ENCODE measurements at regions not wholly inside any gene's neighbourhood (a gene's known extent, or its start where the extent isn't known, plus 50 kb on each side); places are given as distances from the start of the nearest gene placed in this dataset.

DNA sequence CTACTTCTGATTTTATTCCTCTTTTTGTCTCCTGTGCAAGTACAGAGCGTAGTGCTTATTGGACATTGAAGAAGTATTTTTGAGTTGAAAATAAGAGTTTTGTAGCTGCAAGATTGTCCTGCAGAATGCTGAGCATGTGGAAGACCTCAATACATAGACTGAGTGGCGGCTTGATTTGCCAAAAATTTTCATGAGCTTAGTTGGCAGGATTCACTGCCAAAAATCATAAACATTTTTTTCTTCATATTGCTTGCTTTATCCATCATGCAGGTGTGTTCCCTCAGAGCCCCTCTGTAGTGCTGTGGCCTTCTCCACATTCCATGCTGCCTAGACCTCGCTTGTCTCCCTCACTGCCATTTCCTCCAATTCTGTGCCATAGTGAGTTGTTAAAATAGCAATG, 100.1 kb downstream of the DUSP10 start:
- WGBS = 95% methylated on average over 3 of the region's 3 CpGs
- Histone ChIP-seq H3K36me3 (ENCODE audit: insufficient read depth, low read length) (no peaks in the 10 kb centered on the region), H3K9me3 (ENCODE audit: insufficient read depth, low read depth, low read length) (no peaks in the 10 kb centered on the region), H3K9ac (ENCODE audit: low read depth, low read length) (no peak overlapping the region), H3K27me3 (ENCODE audit: insufficient read depth, low read length) (no peaks in the 10 kb centered on the region), H3K27ac (ENCODE audit: low read depth, low read length) (no peak overlapping the region), H3K4me1 (ENCODE audit: insufficient read depth, low read length) (peaks cover 9% of the 10 kb centered on the region; the same call in 1 of the 2 replicates), H3K4me3 (ENCODE audit: low read length) (no peak overlapping the region)

DNA sequence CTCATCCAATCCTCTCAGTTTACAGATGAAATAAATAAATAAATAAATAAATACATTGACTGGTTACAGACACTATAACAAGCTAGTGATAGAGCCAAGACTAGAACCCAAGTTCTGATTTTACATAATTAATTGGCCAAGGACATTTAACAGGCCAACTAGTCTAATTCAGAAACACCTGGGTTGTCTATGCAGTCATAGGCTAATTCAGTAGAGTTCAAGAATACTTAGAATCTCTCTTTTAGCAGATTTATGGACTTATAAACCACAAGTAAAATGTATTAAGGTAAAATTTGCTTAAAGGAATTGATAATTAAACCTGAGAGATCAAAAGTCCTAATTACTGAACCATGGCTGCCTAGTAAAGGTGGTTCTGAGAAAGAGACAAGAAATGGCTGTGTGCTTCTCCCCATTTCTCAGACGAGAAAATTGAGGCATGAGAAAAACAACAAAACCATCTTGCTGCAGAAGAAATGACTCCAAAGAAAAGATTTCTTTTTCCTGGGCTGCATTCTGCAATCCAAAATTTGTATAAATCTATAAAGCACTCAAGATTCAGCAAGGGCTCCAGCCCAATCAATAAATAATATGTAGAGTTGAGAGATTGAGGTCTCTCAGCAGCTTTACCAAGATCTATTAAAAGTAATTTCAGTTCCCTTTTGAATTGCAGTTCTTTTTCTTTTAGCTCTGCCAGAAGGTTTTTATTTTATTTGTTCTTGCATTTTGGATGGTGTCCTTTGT, 98.3 kb downstream of the DUSP10 start:
- Histone ChIP-seq H3K4me1 (ENCODE audit: insufficient read depth, low read length) (peaks cover 9% of the 10 kb centered on the region; the same call in 1 of the 2 replicates), H3K27me3 (ENCODE audit: insufficient read depth, low read length) (no peaks in the 10 kb centered on the region), H3K9ac (ENCODE audit: low read depth, low read length) (no peak overlapping the region), H3K4me3 (ENCODE audit: low read length) (no peak overlapping the region), H3K9me3 (ENCODE audit: insufficient read depth, low read depth, low read length) (no peaks in the 10 kb centered on the region), H3K36me3 (ENCODE audit: insufficient read depth, low read length) (no peaks in the 10 kb centered on the region), H3K27ac (ENCODE audit: low read depth, low read length) (no peak overlapping the region)
- 100% methylated on average over 1 of the region's 1 CpG for WGBS

DNA sequence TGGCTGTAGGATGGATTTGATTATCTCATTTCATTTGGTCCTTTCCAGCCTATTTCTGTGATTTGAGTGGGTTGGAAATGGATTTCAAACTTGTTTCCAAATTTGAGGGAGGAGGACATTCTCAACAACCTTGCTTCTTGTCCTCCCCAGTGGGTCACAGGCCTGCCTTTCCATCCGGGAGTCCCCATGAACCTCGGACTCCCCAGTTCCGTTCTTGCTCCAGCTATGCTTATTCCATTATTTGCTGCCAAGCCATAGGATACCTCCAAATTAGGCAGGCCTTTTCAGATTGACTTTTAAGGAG, 97.8 kb downstream of the DUSP10 start:
- Histone ChIP-seq H3K27ac (ENCODE audit: low read depth, low read length) (no peak overlapping the region), H3K9me3 (ENCODE audit: insufficient read depth, low read depth, low read length) (no peaks in the 10 kb centered on the region), H3K27me3 (ENCODE audit: insufficient read depth, low read length) (no peaks in the 10 kb centered on the region), H3K9ac (ENCODE audit: low read depth, low read length) (no peak overlapping the region), H3K4me1 (ENCODE audit: insufficient read depth, low read length) (peaks cover 9% of the 10 kb centered on the region; the same call in 1 of the 2 replicates), H3K36me3 (ENCODE audit: insufficient read depth, low read length) (no peaks in the 10 kb centered on the region), H3K4me3 (ENCODE audit: low read length) (no peak overlapping the region)
- WGBS = 66% methylated on average over 3 of the region's 3 CpGs

DNA sequence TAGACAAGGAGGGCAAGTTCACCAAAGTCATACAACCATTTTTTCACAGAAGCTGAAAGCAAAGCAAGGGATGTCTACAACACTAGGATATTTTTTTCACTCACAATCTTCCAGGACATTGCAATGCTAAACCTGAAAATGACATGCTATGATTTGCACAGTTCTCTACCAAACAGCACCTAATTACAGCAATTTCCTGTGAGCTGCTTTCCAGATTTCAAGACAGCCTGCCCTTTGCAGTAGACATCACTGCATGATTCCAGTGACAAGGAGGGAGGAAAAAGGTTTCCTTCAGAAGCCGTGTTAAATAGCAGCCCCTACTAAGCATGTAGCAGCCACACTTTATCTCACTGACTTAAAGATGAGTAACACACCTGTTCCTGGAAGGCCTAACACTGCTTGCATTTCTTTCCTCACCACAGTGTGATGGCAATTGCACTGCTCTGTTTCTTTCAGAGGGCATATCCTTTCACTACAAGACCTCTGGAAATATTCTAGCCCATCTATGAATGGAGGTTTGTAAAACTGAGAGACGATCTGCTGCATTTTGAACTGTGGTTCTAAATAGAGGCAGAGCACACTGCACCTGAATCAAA, 97.1 kb downstream of the DUSP10 start:
- no peaks in the 10 kb centered on the region for H3K9me3 ChIP-seq (ENCODE audit: insufficient read depth, low read depth, low read length)
- no peak overlapping the region for H3K27ac ChIP-seq (ENCODE audit: low read depth, low read length)
- H3K36me3 ChIP-seq (ENCODE audit: insufficient read depth, low read length) = no peaks in the 10 kb centered on the region

DNA sequence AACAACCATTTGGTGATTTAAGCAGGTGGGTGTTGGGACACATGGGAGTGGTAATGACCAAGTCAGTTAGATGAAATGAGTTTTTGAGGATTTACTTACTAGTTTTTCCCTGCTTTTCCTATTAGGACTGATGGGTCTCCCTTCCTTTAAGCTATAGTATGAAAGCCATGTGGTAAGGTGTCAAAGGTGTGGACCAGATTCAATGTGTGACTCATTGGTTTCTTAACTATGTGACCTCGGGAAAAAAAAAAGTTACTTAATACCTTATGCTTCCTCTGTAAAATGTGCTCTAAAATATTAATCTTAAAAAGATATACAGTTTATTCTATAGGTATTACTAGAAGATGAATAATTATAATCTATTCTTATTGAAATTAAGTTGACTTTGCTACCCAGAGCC, 93.7 kb downstream of the DUSP10 start:
- Histone ChIP-seq H3K4me3 (ENCODE audit: low read length) (no peak overlapping the region), H3K4me1 (ENCODE audit: insufficient read depth, low read length) (peaks cover 9% of the 10 kb centered on the region; the same call in 1 of the 2 replicates), H3K9me3 (ENCODE audit: insufficient read depth, low read depth, low read length) (no peaks in the 10 kb centered on the region), H3K27me3 (ENCODE audit: insufficient read depth, low read length) (no peaks in the 10 kb centered on the region), H3K27ac (ENCODE audit: low read depth, low read length) (no peak overlapping the region), H3K36me3 (ENCODE audit: insufficient read depth, low read length) (no peaks in the 10 kb centered on the region), H3K9ac (ENCODE audit: low read depth, low read length) (no peak overlapping the region)
- no CpG with 5 or more reads among the region's 1 CpG for WGBS

More for the DNA sequence above, 97.1 kb downstream of the DUSP10 start:
- Histone ChIP-seq H3K9ac (ENCODE audit: low read depth, low read length) (no peak overlapping the region), H3K27me3 (ENCODE audit: insufficient read depth, low read length) (no peaks in the 10 kb centered on the region), H3K4me3 (ENCODE audit: low read length) (no peak overlapping the region), H3K4me1 (ENCODE audit: insufficient read depth, low read length) (peaks cover 9% of the 10 kb centered on the region; the same call in 1 of the 2 replicates)
- 88% methylated on average over 2 of the region's 2 CpGs for WGBS

All from HUES64 (cell line).